ENCODE measurements at regions not wholly inside any gene's neighbourhood (a gene's known extent, or its start where the extent isn't known, plus 50 kb on each side); places are given as distances from the start of the nearest gene placed in this dataset.

DNA sequence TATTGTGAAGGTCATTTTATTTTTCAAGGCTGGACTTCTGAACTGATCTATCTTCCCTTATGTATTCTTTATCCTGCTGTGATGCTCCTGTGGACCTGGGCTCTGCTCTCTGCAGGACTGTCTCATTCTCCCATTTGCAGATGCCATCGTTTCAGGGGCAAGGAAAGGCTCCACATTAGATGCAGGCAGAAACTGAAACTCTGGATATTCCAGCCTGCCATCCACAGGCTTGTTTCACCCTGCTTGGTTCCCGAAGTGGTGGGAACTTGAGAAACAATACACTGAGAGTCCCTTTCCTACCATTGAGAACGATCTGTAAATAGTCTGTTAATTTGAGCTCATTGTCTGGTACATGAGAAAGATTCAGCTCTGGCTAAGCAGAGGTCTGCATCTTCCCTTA is 197.5 kb upstream of the MAN1A1 start:
- TF ChIP-seq CTCF (IDR thresholded peaks at IDR 0.05; ENCODE audit: low read depth, low read length): no peak
- TF ChIP-seq EZH2phosphoT487 (IDR thresholded peaks at IDR 0.05; ENCODE audit: low read depth): no peak
